ENCODE measurements at regions not wholly inside any gene's neighbourhood (a gene's known extent, or its start where the extent isn't known, plus 50 kb on each side); places are given as distances from the start of the nearest gene placed in this dataset.

- DNase-seq: no peak
Measured at GRCh38 chr5:174338185-174339010, 292.9 kb downstream of the NSG2 start.

- DNase-seq: no peak
Measured at GRCh38 chr5:174339130-174339529, 293.6 kb downstream of the NSG2 start.

GRCh38 chr5:174340226-174340625 lies 294.7 kb downstream of the NSG2 start:
- no peak for DNase-seq

GRCh38 chr5:174342696-174343095 lies 297.2 kb downstream of the NSG2 start:
- no peak for DNase-seq

GRCh38 chr5:174343826-174344225 lies 298.3 kb downstream of the NSG2 start:
- no peak for DNase-seq

GRCh38 chr5:174344335-174344734 lies 298.8 kb downstream of the NSG2 start:
- no peak for DNase-seq

GRCh38 chr5:174347183-174347582 lies 301.7 kb downstream of the NSG2 start:
- DNase-seq: no peak

- DNase-seq: no peak
Measured at GRCh38 chr5:174348311-174348981, 302.9 kb downstream of the NSG2 start.

GRCh38 chr5:174352681-174353080 lies 307.2 kb downstream of the NSG2 start:
- DNase-seq: no peak

- no peak for DNase-seq
Measured at GRCh38 chr5:174354571-174354970, 309.1 kb downstream of the NSG2 start.

GRCh38 chr5:174355208-174355612 lies 309.7 kb downstream of the NSG2 start:
- DNase-seq: no peak

- DNase-seq: no peak
Measured at GRCh38 chr5:174355995-174356394, 310.5 kb downstream of the NSG2 start.

GRCh38 chr5:174356536-174356935 lies 311.0 kb downstream of the NSG2 start:
- no peak for DNase-seq

- no peak for DNase-seq
Measured at GRCh38 chr5:174358276-174358675, 312.8 kb downstream of the NSG2 start.

- DNase-seq: no peak
Measured at GRCh38 chr5:174359071-174359470, 313.6 kb downstream of the NSG2 start.

GRCh38 chr5:174362514-174362913 lies 317.0 kb downstream of the NSG2 start:
- no peak for DNase-seq

- no peak for DNase-seq
Measured at GRCh38 chr5:174363934-174364333, 318.4 kb downstream of the NSG2 start.

GRCh38 chr5:174364676-174365075 lies 319.2 kb downstream of the NSG2 start:
- no peak for DNase-seq

GRCh38 chr5:174371600-174372094 lies 326.1 kb downstream of the NSG2 start:
- no peak for DNase-seq

- DNase-seq: no peak
Measured at GRCh38 chr5:174374206-174374605, 328.7 kb downstream of the NSG2 start.

GRCh38 chr5:174376056-174376455 lies 330.6 kb downstream of the NSG2 start:
- DNase-seq: no peak

GRCh38 chr5:174376726-174377373 lies 331.3 kb downstream of the NSG2 start:
- DNase-seq: no peak

GRCh38 chr5:174378121-174378874 lies 332.8 kb downstream of the NSG2 start:
- no peak for DNase-seq

Measured in activated CD4-positive, alpha-beta T cell treated with anti-CD3 and anti-CD28 coated beads, Interleukin-10, Interleukin-2, amounts not matched to agents 100 ng/mL and 50 ng/mL, durations not matched to agents 16 hours and 8 hours (primary cell).